ENCODE measurements at regions not wholly inside any gene's neighbourhood (a gene's known extent, or its start where the extent isn't known, plus 50 kb on each side); places are given as distances from the start of the nearest gene placed in this dataset.

DNA sequence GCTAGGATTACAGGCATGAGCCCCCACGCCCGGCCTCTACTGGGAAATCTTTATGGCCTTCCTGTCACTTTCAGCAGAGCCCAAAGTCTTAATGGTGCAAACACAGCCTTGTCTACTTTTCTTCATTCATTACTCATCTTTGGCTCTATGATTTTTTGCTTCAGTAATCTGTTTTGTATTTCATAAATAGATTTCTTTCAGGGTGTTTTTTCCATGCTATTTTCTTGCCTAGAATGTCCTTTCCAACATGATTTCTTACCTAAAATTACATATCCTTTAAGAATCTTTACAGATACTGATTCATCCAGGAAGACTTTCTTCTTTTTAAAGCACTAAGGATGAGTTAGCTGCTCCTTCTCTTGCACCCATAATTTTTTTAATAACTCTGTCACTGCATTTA is 213.0 kb downstream of the TAF11L14 start:
- Histone ChIP-seq H2BK120ac (replicated peaks; ENCODE audit: low read depth, low read length) (no peak overlapping the region), H3K4me1 (replicated peaks in 1 of 4; ENCODE audit: control insufficient read depth in 3 of 4, insufficient read depth in 4 of 4, low read length in 3 of 4) (no peaks in the 10 kb centered on the region), H3K79me1 (ENCODE audit: low read depth, low read length) (no peaks in the 10 kb centered on the region), H3K14ac (ENCODE audit: insufficient read length) (no peak overlapping the region), H3K4ac (replicated peaks; ENCODE audit: insufficient read length, low read depth, low read length) (no peak overlapping the region), H4K5ac (ENCODE audit: insufficient read length, low read depth, low read length) (no peak overlapping the region), H2AK5ac (ENCODE audit: low read depth, low read length) (no peak overlapping the region), H3K27ac (ENCODE audit: low read depth, low read length) (no peak overlapping the region), H2BK20ac (ENCODE audit: low read length) (no peak overlapping the region), H2BK12ac (ENCODE audit: low read depth, low read length) (no peak overlapping the region), H3K56ac (replicated peaks; ENCODE audit: insufficient read length, low read depth, low read length) (no peak overlapping the region), H4K8ac (ENCODE audit: extremely low read depth, insufficient read depth, low read length) (no peak overlapping the region), H2BK15ac (ENCODE audit: low read length) (no peak overlapping the region), H4K20me1 (replicated peaks in 1 of 2; ENCODE audit: control insufficient read depth in 1 of 2, insufficient read depth in 2 of 2, low read length in 2 of 2) (no peaks in the 10 kb centered on the region), H2BK5ac (ENCODE audit: low read depth, low read length) (no peak overlapping the region), H3K4me3 (ENCODE audit: extremely low read depth in 1 of 4, insufficient read depth in 2 of 4, low read depth in 3 of 4, low read length in 4 of 4) (no peak overlapping the region), H2AFZ (ENCODE audit: low read length) (no peak overlapping the region), H3K23ac (ENCODE audit: insufficient read length) (no peak overlapping the region), H3K23me2 (ENCODE audit: low read depth, low read length) (no peaks in the 10 kb centered on the region), H3K4me2 (ENCODE audit: insufficient read depth in 1 of 2, low read depth in 2 of 2, low read length in 2 of 2) (no peak overlapping the region), H3K79me2 (ENCODE audit: control insufficient read depth in 1 of 2, insufficient read depth in 2 of 2, low read length in 2 of 2) (no peaks in the 10 kb centered on the region), H3K27me3 (replicated peaks in 1 of 4; ENCODE audit: control insufficient read depth in 3 of 4, extremely low read depth in 1 of 4, insufficient read depth in 3 of 4, low read length in 3 of 4) (no peaks in the 10 kb centered on the region), H3K36me3 (ENCODE audit: control insufficient read depth in 2 of 4, insufficient read depth in 4 of 4, low read length in 3 of 4) (no peaks in the 10 kb centered on the region), H3K18ac (ENCODE audit: extremely low read depth, low read length) (no peak overlapping the region), H4K91ac (replicated peaks; ENCODE audit: insufficient read length, low read length) (no peak overlapping the region), H3K9ac (replicated peaks in 1 of 4; ENCODE audit: extremely low read depth in 1 of 4, low read depth in 3 of 4, low read length in 3 of 4) (no peak overlapping the region), H3K9me3 (ENCODE audit: insufficient read depth in 2 of 2, low read depth in 1 of 2, low read length in 1 of 2) (no peaks in the 10 kb centered on the region)
- FAIRE-seq (no peak), DNase-seq (ENCODE audit: low read depth in 1 of 2, low spot score in 2 of 2) (no peak)
- ChIA-PET POLR2A (ENCODE audit: partially characterized antibody) (no interaction called here), CTCF (ENCODE audit: partially characterized antibody) (no interaction called here)
- WGBS, 2 experiments (ENCODE audit: extremely low coverage in 1 of 2, insufficient coverage in 1 of 2, insufficient read length in 1 of 2, insufficient replicate concordance in 2 of 2, low coverage in 1 of 2, low lambda C conversion rate in 2 of 2, missing lambda C conversion rate in 1 of 2) = 100% methylated on average over 1 of the region's 2 CpGs; no CpG with 5 or more reads in 1 of the 2 experiments
- TF ChIP-seq TEAD4 (IDR thresholded peaks at IDR 0.05; ENCODE audit: low read depth, low read length) = no peak
- no peak for TF ChIP-seq PHF8 (conservative IDR thresholded peaks at IDR 0.05; ENCODE audit: low read depth, low read length)
- TF ChIP-seq, protein P1, sequence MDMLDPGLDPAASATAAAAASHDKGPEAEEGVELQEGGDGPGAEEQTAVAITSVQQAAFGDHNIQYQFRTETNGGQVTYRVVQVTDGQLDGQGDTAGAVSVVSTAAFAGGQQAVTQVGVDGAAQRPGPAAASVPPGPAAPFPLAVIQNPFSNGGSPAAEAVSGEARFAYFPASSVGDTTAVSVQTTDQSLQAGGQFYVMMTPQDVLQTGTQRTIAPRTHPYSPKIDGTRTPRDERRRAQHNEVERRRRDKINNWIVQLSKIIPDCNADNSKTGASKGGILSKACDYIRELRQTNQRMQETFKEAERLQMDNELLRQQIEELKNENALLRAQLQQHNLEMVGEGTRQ (IDR thresholded peaks at IDR 0.05; ENCODE audit: low read length) = no peak
- no peak for TF ChIP-seq BACH1 (IDR thresholded peaks at IDR 0.05; ENCODE audit: low read length)
- no peak for TF ChIP-seq SUZ12 (IDR thresholded peaks at IDR 0.05; ENCODE audit: low read length)
- TF ChIP-seq JUND (IDR thresholded peaks at IDR 0.05; ENCODE audit: low read length) = no peak
- no peak for TF ChIP-seq NRF1 (IDR thresholded peaks at IDR 0.05; ENCODE audit: low read depth, low read length)
- no peak for TF ChIP-seq KDM5A (IDR thresholded peaks at IDR 0.05; ENCODE audit: low read length)
- TF ChIP-seq TBP (IDR thresholded peaks at IDR 0.05; ENCODE audit: low read depth, low read length) = no peak
- TF ChIP-seq, protein P2, sequence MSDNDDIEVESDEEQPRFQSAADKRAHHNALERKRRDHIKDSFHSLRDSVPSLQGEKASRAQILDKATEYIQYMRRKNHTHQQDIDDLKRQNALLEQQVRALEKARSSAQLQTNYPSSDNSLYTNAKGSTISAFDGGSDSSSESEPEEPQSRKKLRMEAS (IDR thresholded peaks at IDR 0.05) = no peak
- TF ChIP-seq, protein P3, sequence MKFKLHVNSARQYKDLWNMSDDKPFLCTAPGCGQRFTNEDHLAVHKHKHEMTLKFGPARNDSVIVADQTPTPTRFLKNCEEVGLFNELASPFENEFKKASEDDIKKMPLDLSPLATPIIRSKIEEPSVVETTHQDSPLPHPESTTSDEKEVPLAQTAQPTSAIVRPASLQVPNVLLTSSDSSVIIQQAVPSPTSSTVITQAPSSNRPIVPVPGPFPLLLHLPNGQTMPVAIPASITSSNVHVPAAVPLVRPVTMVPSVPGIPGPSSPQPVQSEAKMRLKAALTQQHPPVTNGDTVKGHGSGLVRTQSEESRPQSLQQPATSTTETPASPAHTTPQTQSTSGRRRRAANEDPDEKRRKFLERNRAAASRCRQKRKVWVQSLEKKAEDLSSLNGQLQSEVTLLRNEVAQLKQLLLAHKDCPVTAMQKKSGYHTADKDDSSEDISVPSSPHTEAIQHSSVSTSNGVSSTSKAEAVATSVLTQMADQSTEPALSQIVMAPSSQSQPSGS (IDR thresholded peaks at IDR 0.05; ENCODE audit: low read length) = no peak
- TF ChIP-seq CBX5 (IDR thresholded peaks at IDR 0.05; ENCODE audit: low read depth, low read length) = no peak
- no peak for TF ChIP-seq POU5F1 (IDR thresholded peaks at IDR 0.05; ENCODE audit: low read depth, low read length)

Data from H1 (cell line).